OCI-LY1 (cell line): ENCODE measurements at regions not wholly inside any gene's neighbourhood (a gene's known extent, or its start where the extent isn't known, plus 50 kb on each side); places are given as distances from the start of the nearest gene placed in this dataset.

Source experiments
- H2AFZ ChIP-seq: fragments of 200-600 bp; sonication (generic), shearing (Covaris generic); 2 replicates; pipeline ENCODE4 v1.6.0; 2014; ENCODE audit warnings: antibody characterized with exemption, mild to moderate bottlenecking, low read length
- H3F3A ChIP-seq: fragments of 200-600 bp; sonication (generic), shearing (Covaris generic); 2 replicates; pipeline ENCODE4 v1.6.0; 2014; ENCODE audit warnings: mild to moderate bottlenecking, antibody characterized with exemption, low read length, moderate library complexity; ENCODE audit not compliant: insufficient read depth
- H3K27ac ChIP-seq: fragments of 200-600 bp; sonication (generic); 2 replicates; pipeline ENCODE4 v1.5.1; 2014; ENCODE audit warnings: low read length, mixed run types, mild to moderate bottlenecking, low read depth; ENCODE audit not compliant: poor library complexity, severe bottlenecking
- H3K27me3 ChIP-seq: fragments of 200-600 bp; sonication (generic); 2 replicates; pipeline ENCODE4 v1.6.0; 2014; ENCODE audit warnings: antibody characterized with exemption, mild to moderate bottlenecking, low read length, moderate library complexity; ENCODE audit not compliant: insufficient read depth
- H3K36me3 ChIP-seq: fragments of 200-600 bp; sonication (generic); 2 replicates; pipeline ENCODE4 v1.6.1; 2014; ENCODE audit warnings: mild to moderate bottlenecking, antibody characterized with exemption, low read length, moderate library complexity, mixed read lengths; ENCODE audit not compliant: insufficient read depth
- H3K4me1 ChIP-seq: fragments of 200-600 bp; sonication (generic); 2 replicates; pipeline ENCODE4 v1.5.1; 2014; ENCODE audit warnings: mild to moderate bottlenecking, low read length, moderate library complexity; ENCODE audit not compliant: insufficient read depth, severe bottlenecking
- H3K4me2 ChIP-seq: fragments of 200-600 bp; sonication (generic), shearing (Covaris generic); 2 replicates; pipeline ENCODE4 v1.6.1; 2014; ENCODE audit warnings: low read length
- H3K4me3 ChIP-seq: fragments of 200-600 bp; sonication (generic); 2 replicates; pipeline ENCODE4 v1.5.1; 2014; ENCODE audit warnings: low read length, low read depth, mild to moderate bottlenecking, mixed read lengths; ENCODE audit not compliant: poor library complexity, severe bottlenecking
- H3K79me2 ChIP-seq: fragments of 200-600 bp; shearing (Covaris generic); 2 replicates; pipeline ENCODE4 v1.6.1; 2016; ENCODE audit warnings: mixed run types, low read length, mixed read lengths; ENCODE audit not compliant: insufficient read depth
- H3K9ac ChIP-seq: fragments of 200-600 bp; sonication (generic), shearing (Covaris generic); 2 replicates; pipeline ENCODE4 v1.6.1; 2014; ENCODE audit warnings: mild to moderate bottlenecking, low read length, mixed read lengths
- H3K9me2 ChIP-seq: fragments of 200-600 bp; sonication (generic), shearing (Covaris generic); 2 replicates; pipeline ENCODE4 v1.6.1; 2014; ENCODE audit warnings: low read depth, mild to moderate bottlenecking, low read length, mixed read lengths
- H3K9me3 ChIP-seq: fragments of 200-600 bp; shearing (Covaris generic); 2 replicates; pipeline ENCODE4 v1.6.1; 2014; ENCODE audit warnings: low read length, mixed read lengths
- H4K20me1 ChIP-seq: fragments of 200-600 bp; sonication (generic), shearing (Covaris generic); 2 replicates; pipeline ENCODE4 v1.6.0; 2016; ENCODE audit warnings: mild to moderate bottlenecking, low read length; ENCODE audit not compliant: insufficient read depth
- EZH2 ChIP-seq: fragments of 200-600 bp; sonication (generic), shearing (Covaris generic); IDR thresholded peaks from 2 replicates; pipeline ENCODE4 v1.8.0; 2017; ENCODE audit warnings: borderline replicate concordance, mixed run types, mild to moderate bottlenecking, antibody characterized with exemption, low read length, moderate library complexity, mixed read lengths
- TF ChIP-seq, protein P1 (sequence below): fragments of 200-600 bp; sonication (generic), shearing (Covaris generic); IDR thresholded peaks from 2 replicates; pipeline ENCODE4 v1.5.1; 2017; ENCODE audit warnings: mild to moderate bottlenecking, antibody characterized with exemption, low read length, moderate library complexity, mixed read lengths

GRCh38 chrX:94256396-94256795 is 582.4 kb downstream of the FAM133A start:
- H3K27me3 ChIP-seq, result no peaks in the 10 kb centered on the region
- no peaks in the 10 kb centered on the region for H3K9me3 ChIP-seq
- H3K4me1 ChIP-seq, result no peaks in the 10 kb centered on the region
- no peak for TF ChIP-seq EZH2
- TF ChIP-seq, protein P1, sequence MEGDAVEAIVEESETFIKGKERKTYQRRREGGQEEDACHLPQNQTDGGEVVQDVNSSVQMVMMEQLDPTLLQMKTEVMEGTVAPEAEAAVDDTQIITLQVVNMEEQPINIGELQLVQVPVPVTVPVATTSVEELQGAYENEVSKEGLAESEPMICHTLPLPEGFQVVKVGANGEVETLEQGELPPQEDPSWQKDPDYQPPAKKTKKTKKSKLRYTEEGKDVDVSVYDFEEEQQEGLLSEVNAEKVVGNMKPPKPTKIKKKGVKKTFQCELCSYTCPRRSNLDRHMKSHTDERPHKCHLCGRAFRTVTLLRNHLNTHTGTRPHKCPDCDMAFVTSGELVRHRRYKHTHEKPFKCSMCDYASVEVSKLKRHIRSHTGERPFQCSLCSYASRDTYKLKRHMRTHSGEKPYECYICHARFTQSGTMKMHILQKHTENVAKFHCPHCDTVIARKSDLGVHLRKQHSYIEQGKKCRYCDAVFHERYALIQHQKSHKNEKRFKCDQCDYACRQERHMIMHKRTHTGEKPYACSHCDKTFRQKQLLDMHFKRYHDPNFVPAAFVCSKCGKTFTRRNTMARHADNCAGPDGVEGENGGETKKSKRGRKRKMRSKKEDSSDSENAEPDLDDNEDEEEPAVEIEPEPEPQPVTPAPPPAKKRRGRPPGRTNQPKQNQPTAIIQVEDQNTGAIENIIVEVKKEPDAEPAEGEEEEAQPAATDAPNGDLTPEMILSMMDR, result no peak
- H3K4me3 ChIP-seq, result no peak overlapping the region
- H3F3A ChIP-seq, result no peaks in the 10 kb centered on the region
- H4K20me1 ChIP-seq, result no peaks in the 10 kb centered on the region
- no peaks in the 10 kb centered on the region for H3K9me2 ChIP-seq
- H2AFZ ChIP-seq, result no peak overlapping the region
- H3K36me3 ChIP-seq, result no peaks in the 10 kb centered on the region
- no peaks in the 10 kb centered on the region for H3K79me2 ChIP-seq
- no peak overlapping the region for H3K4me2 ChIP-seq
- H3K9ac ChIP-seq, result no peak overlapping the region
- no peak overlapping the region for H3K27ac ChIP-seq

DNA sequence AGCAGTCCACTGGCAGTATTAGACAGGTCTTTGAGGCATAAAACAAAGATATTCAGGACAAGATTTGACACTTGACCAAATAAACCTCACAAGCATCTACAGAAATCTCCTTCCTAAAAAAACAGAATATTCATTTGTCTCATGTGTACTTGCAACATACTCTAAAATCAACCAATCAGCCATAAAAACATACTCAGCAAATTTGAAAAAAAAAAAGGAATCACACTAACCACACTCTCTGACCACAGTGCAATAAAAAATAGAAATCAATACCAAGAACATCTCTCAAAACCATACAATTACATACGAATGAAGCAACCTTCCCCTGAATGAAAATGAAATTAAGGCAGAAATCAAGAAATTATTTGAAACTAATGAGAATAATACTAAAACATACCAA is 591.3 kb downstream of the FAM133A start:
- H3K9me2 ChIP-seq, result no peaks in the 10 kb centered on the region
- H3K36me3 ChIP-seq, result no peaks in the 10 kb centered on the region
- no peaks in the 10 kb centered on the region for H3K9me3 ChIP-seq
- no peak overlapping the region for H3K9ac ChIP-seq
- H3K4me2 ChIP-seq, result no peak overlapping the region
- no peaks in the 10 kb centered on the region for H3F3A ChIP-seq
- no peaks in the 10 kb centered on the region for H4K20me1 ChIP-seq
- no peak overlapping the region for H2AFZ ChIP-seq
- no peaks in the 10 kb centered on the region for H3K4me1 ChIP-seq
- H3K27me3 ChIP-seq, result no peaks in the 10 kb centered on the region
- no peak overlapping the region for H3K27ac ChIP-seq
- TF ChIP-seq, protein P1, result no peak
- no peak for TF ChIP-seq EZH2
- H3K79me2 ChIP-seq, result no peaks in the 10 kb centered on the region
- H3K4me3 ChIP-seq, result no peak overlapping the region

- H3K79me2 ChIP-seq, result no peaks in the 10 kb centered on the region
- no peaks in the 10 kb centered on the region for H3K4me1 ChIP-seq
- no peaks in the 10 kb centered on the region for H3F3A ChIP-seq
- no peaks in the 10 kb centered on the region for H3K36me3 ChIP-seq
- no peak overlapping the region for H3K4me3 ChIP-seq
- no peaks in the 10 kb centered on the region for H3K9me2 ChIP-seq
- no peak overlapping the region for H3K27ac ChIP-seq
- H3K4me2 ChIP-seq, result no peak overlapping the region
- TF ChIP-seq EZH2, result no peak
- TF ChIP-seq, protein P1, result no peak
- no peaks in the 10 kb centered on the region for H3K27me3 ChIP-seq
- no peak overlapping the region for H3K9ac ChIP-seq
- H4K20me1 ChIP-seq, result no peaks in the 10 kb centered on the region
- H2AFZ ChIP-seq, result no peak overlapping the region
- no peaks in the 10 kb centered on the region for H3K9me3 ChIP-seq
Observed at GRCh38 chrX:94288325-94288724, 614.3 kb downstream of the FAM133A start.
